ACC112 (cell line): ENCODE measurements at regions not wholly inside any gene's neighbourhood (a gene's known extent, or its start where the extent isn't known, plus 50 kb on each side); places are given as distances from the start of the nearest gene placed in this dataset.

Source experiments
- H2AFZ ChIP-seq: fragments of 200-600 bp; sonication (generic); one replicate; pipeline ENCODE4 v1.6.0; 2017; ENCODE audit warnings: antibody characterized with exemption, low read length; ENCODE audit not compliant: unreplicated experiment
- H3K27ac ChIP-seq: fragments of 200-600 bp; sonication (generic); 2 replicates; pipeline ENCODE4 v1.5.1; 2014; ENCODE audit warnings: low read depth, mild to moderate bottlenecking, antibody characterized with exemption, low read length, moderate library complexity
- H3K27me3 ChIP-seq: fragments of 200-600 bp; sonication (generic); 2 replicates; pipeline ENCODE4 v1.6.1; 2014; ENCODE audit warnings: mild to moderate bottlenecking, antibody characterized with exemption, low read length, moderate library complexity, mixed read lengths; ENCODE audit not compliant: insufficient read depth
- H3K36me3 ChIP-seq: fragments of 200-600 bp; sonication (generic); 2 replicates; pipeline ENCODE4 v1.6.1; 2016; ENCODE audit warnings: mild to moderate bottlenecking, antibody characterized with exemption, low read length, moderate library complexity, mixed read lengths; ENCODE audit not compliant: insufficient read depth
- H3K4me1 ChIP-seq: fragments of 200-600 bp; sonication (generic); one replicate; pipeline ENCODE4 v1.6.1; 2016; ENCODE audit warnings: low read length, mixed read lengths; ENCODE audit not compliant: insufficient read depth, unreplicated experiment, control insufficient read depth
- H3K4me3 ChIP-seq: fragments of 200-600 bp; sonication (generic); 2 replicates; pipeline ENCODE4 v1.5.1; 2014; ENCODE audit warnings: mild to moderate bottlenecking, low read depth, low read length
- H3K79me2 ChIP-seq: fragments of 200-600 bp; sonication (generic); one replicate; pipeline ENCODE4 v1.6.0; 2016; ENCODE audit warnings: low read length; ENCODE audit not compliant: control insufficient read depth, unreplicated experiment, insufficient read depth

GRCh38 chr6:127641905-127642304 is 64.9 kb downstream of the C6orf58 start:
- peak overlapping the region; percentile 10 for H2AFZ ChIP-seq
- H3K79me2 ChIP-seq: no peaks in the 10 kb centered on the region

More at GRCh38 chr6:127641905-127642304, 64.9 kb downstream of the C6orf58 start:
- no peaks in the 10 kb centered on the region for H3K27me3 ChIP-seq
- no peaks in the 10 kb centered on the region for H3K36me3 ChIP-seq
- H3K27ac ChIP-seq: no peak overlapping the region
- peaks cover 5% of the 10 kb centered on the region for H3K4me1 ChIP-seq
- 0 out of 2 replicates have a peak overlapping the region, but pooled peaks have one; percentile 44 for H3K4me3 ChIP-seq
